ENCODE measurements at regions not wholly inside any gene's neighbourhood (a gene's known extent, or its start where the extent isn't known, plus 50 kb on each side); places are given as distances from the start of the nearest gene placed in this dataset.

GRCh38 chr9:72444435-72444834 lies 77.0 kb upstream of the TMC1 start (continued):
- no peak for TF ChIP-seq ZBTB40 (IDR thresholded peaks at IDR 0.05)
- TF ChIP-seq ZBTB40 (CRISPR knock-in tag; IDR thresholded peaks at IDR 0.05): no peak
- TF ChIP-seq MCM3 (IDR thresholded peaks at IDR 0.05): no peak
- TF ChIP-seq ZNF785 (CRISPR knock-in tag; IDR thresholded peaks at IDR 0.05): no peak
- TF ChIP-seq ZNF347 (CRISPR knock-in tag; IDR thresholded peaks at IDR 0.05; ENCODE audit: low read depth): no peak
- TF ChIP-seq ZNF146 (CRISPR knock-in tag; IDR thresholded peaks at IDR 0.05; ENCODE audit: unreplicated experiment): no peak
- no peak for TF ChIP-seq ZNF133 (CRISPR knock-in tag; IDR thresholded peaks at IDR 0.05)
- TF ChIP-seq POLR2H (tag; IDR thresholded peaks at IDR 0.05; ENCODE audit: low read depth): no peak
- TF ChIP-seq POLR3G (IDR thresholded peaks at IDR 0.05; ENCODE audit: extremely low read depth, insufficient read length, insufficient replicate concordance): no peak
- no peak for TF ChIP-seq PREB (CRISPR knock-in tag; IDR thresholded peaks at IDR 0.05)
- no peak for TF ChIP-seq ZNF583 (CRISPR knock-in tag; IDR thresholded peaks at IDR 0.05)
- TF ChIP-seq CBX1 (IDR thresholded peaks at IDR 0.05; ENCODE audit: low read depth): no peak
- no peak for TF ChIP-seq FUS (optimal IDR thresholded peaks at IDR 0.05; ENCODE audit: low read depth, low read length)

Measured in K562 (cell line).